ENCODE measurements at regions not wholly inside any gene's neighbourhood (a gene's known extent, or its start where the extent isn't known, plus 50 kb on each side); places are given as distances from the start of the nearest gene placed in this dataset.

GRCh38 chr17:71495420-71495819 is 625.4 kb upstream of the SOX9 start:
- no TSS peak for BruUV-seq (replicated peaks)
- Histone ChIP-seq H4K20me1 (ENCODE audit: insufficient read depth) (no peaks in the 10 kb centered on the region), H2AFZ (no peak overlapping the region), H3K9me3 (ENCODE audit: insufficient read depth, low read depth) (no peaks in the 10 kb centered on the region), H3F3A (ENCODE audit: insufficient read depth, low read depth) (no peaks in the 10 kb centered on the region), H3K27me3 (ENCODE audit: insufficient read depth, low read depth) (no peaks in the 10 kb centered on the region), H3K36me3 (ENCODE audit: low read depth) (no peaks in the 10 kb centered on the region), H3K4me2 (no peak overlapping the region), H3K4me1 (replicated peaks; ENCODE audit: insufficient read depth) (no peaks in the 10 kb centered on the region), H3K4me3 (no peak overlapping the region), H3K9me2 (ENCODE audit: insufficient read depth) (no peaks in the 10 kb centered on the region), H3K27ac (no peak overlapping the region), H3K79me2 (ENCODE audit: low read depth) (no peaks in the 10 kb centered on the region)
- intact Hi-C loops (cut with micrococcal nuclease; ENCODE audit: unreplicated experiment) = no loop called here
- no peak for DNase-seq
- CTCF ChIA-PET = no interaction called here
- TF ChIP-seq EZH2 (IDR thresholded peaks at IDR 0.05; ENCODE audit: low read depth) (no peak), CTCF (conservative IDR thresholded peaks at IDR 0.05) (no peak)
- POLR2A ChIA-PET (ENCODE audit: unreplicated experiment) = no interaction called here

DNA sequence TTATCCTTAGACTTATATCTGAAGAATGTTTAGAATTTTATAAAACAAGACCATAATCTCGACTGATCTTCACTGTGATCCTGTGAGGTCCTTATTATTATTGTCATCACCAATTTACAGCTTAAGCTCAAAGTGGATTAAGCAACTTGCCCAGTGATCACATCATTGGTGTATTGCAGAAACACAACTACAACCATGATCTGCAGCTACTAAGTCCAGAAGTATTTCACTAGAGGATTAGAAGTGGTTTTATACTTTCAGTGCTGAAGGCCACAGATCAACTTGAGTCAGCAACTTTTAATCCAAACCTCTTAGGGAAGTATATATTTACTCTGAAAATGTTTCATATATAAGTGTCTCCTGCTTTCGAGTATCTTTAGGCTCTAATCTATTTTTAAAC is 624.3 kb upstream of the SOX9 start:
- CTCF ChIA-PET = interaction anchor here (0.6 kb wide), 1 partner anchor 28 kb away, joined by 3 read pairs; no protein-coding TSS in a partner anchor
- POLR2A ChIA-PET (ENCODE audit: unreplicated experiment) = no interaction called here
- no peaks in the 10 kb centered on the region for H4K20me1 ChIP-seq (ENCODE audit: insufficient read depth)
- BruUV-seq (replicated peaks) = no TSS peak
- no peak for TF ChIP-seq EZH2 (IDR thresholded peaks at IDR 0.05; ENCODE audit: low read depth)
- no peak for TF ChIP-seq CTCF (conservative IDR thresholded peaks at IDR 0.05)
- no peak for DNase-seq
- no peaks in the 10 kb centered on the region for H3K27me3 ChIP-seq (ENCODE audit: insufficient read depth, low read depth)
- intact Hi-C loops (cut with micrococcal nuclease; ENCODE audit: unreplicated experiment) = no loop called here
- H3K9me3 ChIP-seq (ENCODE audit: insufficient read depth, low read depth) = no peaks in the 10 kb centered on the region
- no peaks in the 10 kb centered on the region for H3K36me3 ChIP-seq (ENCODE audit: low read depth)
- no peaks in the 10 kb centered on the region for H3F3A ChIP-seq (ENCODE audit: insufficient read depth, low read depth)
- H3K79me2 ChIP-seq (ENCODE audit: low read depth) = no peaks in the 10 kb centered on the region
- H3K27ac ChIP-seq = no peak overlapping the region
- no peak overlapping the region for H2AFZ ChIP-seq
- no peaks in the 10 kb centered on the region for H3K4me1 ChIP-seq (replicated peaks; ENCODE audit: insufficient read depth)
- no peaks in the 10 kb centered on the region for H3K9me2 ChIP-seq (ENCODE audit: insufficient read depth)
- H3K4me3 ChIP-seq = no peak overlapping the region
- no peak overlapping the region for H3K4me2 ChIP-seq

DNA sequence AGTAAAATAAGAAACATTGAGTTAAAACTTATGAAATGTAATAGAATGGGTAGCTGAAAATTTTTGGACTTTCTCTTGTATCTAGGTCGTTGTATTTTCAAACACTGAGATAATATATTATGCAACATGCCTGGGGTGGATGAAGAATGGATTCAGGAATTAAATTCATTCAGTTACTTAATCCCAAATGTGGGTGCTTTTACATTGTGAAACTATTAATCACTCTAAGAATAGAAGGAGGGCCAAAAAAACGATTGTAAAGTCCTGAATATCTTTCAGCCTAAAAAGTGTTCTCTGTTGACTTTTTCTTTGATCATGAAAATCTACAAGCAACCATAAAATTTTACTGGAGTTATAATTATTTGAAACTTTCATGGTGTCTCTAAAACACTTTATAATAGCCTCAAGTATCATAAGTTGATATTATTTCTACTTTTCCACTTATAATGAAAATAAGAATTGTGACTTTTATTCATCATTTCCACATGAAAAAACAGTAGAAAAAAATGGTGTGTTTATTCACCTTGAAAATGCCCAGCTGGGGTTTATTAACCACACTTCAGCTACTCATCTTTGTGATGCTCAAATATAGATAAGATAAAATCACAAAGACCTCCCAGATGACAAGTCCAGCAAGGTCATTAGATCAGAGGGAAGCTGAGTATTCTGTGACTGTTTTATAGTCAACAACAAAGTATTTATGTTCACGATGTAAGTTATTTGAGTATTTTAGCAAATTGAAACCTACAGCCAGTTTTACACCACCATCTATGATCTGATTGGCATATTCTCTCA is 619.9 kb upstream of the SOX9 start:
- Histone ChIP-seq H3F3A (ENCODE audit: insufficient read depth, low read depth) (no peaks in the 10 kb centered on the region), H3K9me2 (ENCODE audit: insufficient read depth) (no peaks in the 10 kb centered on the region), H3K36me3 (ENCODE audit: low read depth) (no peaks in the 10 kb centered on the region), H3K4me1 (replicated peaks; ENCODE audit: insufficient read depth) (no peaks in the 10 kb centered on the region), H3K4me2 (no peak overlapping the region), H3K27ac (no peak overlapping the region), H3K79me2 (ENCODE audit: low read depth) (no peaks in the 10 kb centered on the region), H3K9me3 (ENCODE audit: insufficient read depth, low read depth) (no peaks in the 10 kb centered on the region), H4K20me1 (ENCODE audit: insufficient read depth) (no peaks in the 10 kb centered on the region), H2AFZ (no peak overlapping the region; the same call in 1 of the 2 replicates), H3K27me3 (ENCODE audit: insufficient read depth, low read depth) (no peaks in the 10 kb centered on the region), H3K4me3 (no peak overlapping the region)
- intact Hi-C loops (cut with micrococcal nuclease; ENCODE audit: unreplicated experiment) = no loop called here
- no peak for TF ChIP-seq EZH2 (IDR thresholded peaks at IDR 0.05; ENCODE audit: low read depth)
- TF ChIP-seq CTCF (conservative IDR thresholded peaks at IDR 0.05) = no peak
- ChIA-PET POLR2A (ENCODE audit: unreplicated experiment) (no interaction called here), CTCF (no interaction called here)
- BruUV-seq (replicated peaks) = no TSS peak
- DNase-seq = no peak

All from PC-9 (cell line).